ENCODE measurements at regions not wholly inside any gene's neighbourhood (a gene's known extent, or its start where the extent isn't known, plus 50 kb on each side); places are given as distances from the start of the nearest gene placed in this dataset.

DNA sequence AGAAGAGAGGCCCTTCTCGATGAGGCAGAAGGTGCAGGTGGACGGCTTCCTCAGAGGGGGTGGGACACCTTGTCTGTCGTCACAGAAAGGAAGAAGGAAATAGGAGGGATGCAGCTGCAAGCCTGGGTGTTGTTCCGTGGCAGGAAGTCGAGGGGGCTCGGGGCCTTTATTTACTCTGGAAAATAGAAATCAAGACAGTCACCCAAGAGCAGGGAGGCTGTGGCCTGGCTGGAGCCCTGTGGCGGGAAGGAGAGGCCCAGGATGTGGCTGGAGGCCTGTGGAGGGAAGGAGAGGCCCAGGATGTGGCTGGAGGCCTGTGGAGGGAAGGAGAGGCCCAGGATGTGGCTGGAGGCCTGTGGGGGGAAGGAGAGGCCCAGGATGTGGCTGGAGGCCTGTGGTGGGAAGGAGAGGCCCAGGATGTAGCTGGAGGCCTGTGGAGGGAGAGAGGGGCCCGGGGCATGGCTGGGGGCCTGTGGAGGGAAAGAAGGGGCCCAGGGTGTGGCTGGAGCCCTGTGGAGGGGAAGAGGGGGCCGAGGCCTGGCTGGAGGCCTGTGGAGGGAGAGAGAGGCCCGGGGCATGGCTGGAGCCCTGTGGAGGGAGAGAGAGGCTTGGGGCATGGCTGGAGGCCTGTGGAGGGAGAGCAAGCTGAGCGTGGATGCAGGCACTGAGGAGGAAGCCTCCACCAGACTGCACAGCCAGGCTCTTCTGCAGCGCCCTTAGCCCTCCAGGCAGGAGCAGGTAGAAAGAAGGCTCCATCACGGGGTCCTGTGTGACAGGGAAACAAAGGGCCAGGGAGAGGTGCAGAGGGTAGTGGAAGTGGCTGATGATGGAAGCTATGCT is 97.3 kb upstream of the SFMBT2 start:
- DNase-seq, result no peak

DNA sequence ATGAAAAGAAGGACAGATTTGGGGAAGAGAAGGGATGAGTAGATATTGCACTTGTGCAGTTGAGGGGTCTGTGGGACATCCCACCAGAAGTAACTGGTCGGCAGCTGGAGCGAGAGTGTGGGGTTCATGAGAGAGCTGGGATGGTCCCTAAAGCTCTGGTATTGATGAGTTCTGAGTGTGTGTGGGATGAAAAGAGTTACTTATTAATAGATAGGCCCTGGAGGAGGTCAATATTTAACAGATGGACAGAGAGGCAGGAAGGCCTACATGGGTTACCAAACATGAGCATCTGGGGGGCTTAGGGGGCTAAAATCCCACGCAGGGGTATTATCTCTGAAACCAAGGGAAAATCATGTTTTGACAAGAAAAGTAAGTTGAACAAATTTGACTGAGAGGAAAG is 95.7 kb upstream of the SFMBT2 start:
- no peak for DNase-seq

DNA sequence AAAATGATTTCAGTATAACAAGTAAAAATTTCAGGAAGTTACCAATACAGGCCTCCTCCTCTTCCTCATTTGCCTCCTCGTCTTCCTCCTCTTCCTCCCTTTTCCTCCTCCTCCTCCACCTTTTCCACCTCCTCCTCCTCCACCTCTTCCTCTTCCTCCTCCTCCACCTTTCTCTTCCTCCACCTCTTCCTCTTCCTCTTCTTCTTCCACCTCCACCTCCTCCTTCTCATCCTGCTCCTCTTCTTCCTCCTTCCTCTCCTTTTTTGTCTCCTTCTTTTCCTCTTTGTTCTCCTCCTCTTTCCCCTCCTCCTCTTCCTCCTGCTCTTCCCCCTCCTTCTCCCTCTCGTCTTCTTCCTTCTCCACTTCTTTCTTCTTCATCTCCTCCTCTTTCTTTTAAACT is 94.4 kb upstream of the SFMBT2 start:
- no peak for DNase-seq

- DNase-seq, result no peak
These were observed 92.4 kb upstream of the SFMBT2 start for GRCh38 chr10:7503190-7503589.

DNA sequence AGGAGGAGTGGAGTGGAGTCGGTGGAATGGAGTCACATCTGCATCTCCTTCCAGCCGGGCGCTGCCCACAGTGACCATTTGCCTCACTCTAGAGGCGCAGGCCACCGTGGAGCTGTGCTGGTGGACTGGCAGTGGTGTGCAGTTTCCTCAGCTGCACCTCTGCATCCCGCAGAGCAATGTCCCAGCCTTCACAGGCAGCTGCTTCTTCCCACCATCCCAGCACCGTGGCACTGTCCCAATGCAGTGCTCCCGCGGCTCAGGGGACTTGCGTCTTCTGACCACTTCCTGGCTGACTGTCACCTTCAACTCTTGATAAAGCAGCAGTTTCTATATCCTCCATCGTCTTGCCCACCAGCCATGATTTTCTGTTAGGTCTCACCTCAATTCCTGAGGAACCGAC is 90.3 kb upstream of the SFMBT2 start:
- no peak for DNase-seq

DNA sequence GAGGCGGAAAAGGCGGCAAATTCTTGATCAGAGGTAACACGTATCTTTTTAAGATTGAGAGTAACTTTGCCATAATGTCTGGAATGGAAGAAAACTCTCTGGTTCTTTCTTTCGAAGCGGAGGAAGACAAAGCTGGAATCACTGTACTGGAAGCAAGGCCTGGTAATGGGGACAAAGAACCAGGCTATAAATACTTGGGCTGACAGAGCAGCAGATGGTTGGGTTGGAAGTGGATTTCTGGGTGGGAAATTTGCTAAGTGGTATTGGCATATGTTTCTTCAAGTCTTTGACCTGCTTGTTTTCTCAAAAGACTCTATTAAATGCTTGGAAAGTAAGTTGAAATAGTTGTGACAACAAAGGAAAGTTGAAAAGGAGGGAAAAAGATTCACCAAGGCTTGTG is 87.3 kb upstream of the SFMBT2 start:
- no peak for DNase-seq

DNA sequence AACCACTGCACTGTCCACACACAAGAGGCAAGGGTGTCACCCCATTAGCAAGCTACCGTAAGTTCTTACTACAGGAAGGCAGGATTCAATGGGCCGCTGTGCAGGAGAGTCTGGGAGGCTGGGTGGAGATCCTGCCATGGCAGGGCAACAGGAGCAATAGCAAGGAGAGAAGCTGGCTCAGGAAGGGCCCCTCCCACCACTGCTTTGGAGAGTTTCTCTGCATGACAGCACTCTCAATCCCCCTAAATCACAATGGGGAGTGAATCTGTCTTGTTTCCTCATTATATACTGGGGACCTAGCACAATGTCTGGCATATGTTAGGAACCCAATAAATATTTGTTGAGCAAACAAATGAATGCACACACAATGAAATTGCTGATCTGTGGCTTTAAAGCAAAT is 83.2 kb upstream of the SFMBT2 start:
- no peak for DNase-seq

DNA sequence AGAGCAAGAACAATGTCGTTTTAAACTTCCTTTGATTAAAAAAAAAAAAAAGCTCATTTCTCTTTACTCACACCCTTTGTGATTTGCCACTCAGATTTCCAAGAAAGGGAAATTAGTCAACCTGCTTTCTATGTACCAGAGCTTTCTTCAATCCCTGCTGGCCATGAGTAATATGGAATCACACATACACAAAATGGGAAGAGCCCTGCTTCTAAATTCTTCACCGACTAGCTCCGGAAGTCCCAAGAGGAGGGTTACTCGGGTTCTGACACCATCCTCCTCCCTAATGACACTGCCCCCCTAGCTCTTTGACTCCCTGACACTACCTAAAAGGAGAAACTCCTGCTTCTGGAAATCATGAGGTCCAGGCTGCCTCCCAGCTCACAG is 81.8 kb upstream of the SFMBT2 start:
- no peak for DNase-seq

GRCh38 chr10:7491949-7492659 is 81.3 kb upstream of the SFMBT2 start:
- DNase-seq, result no peak

GRCh38 chr10:7491230-7491629 is 80.4 kb upstream of the SFMBT2 start:
- DNase-seq, result no peak

- peak; percentile 28 for DNase-seq
These were observed 77.6 kb upstream of the SFMBT2 start for GRCh38 chr10:7488418-7488829.

GRCh38 chr10:7487528-7487927 is 76.7 kb upstream of the SFMBT2 start:
- DNase-seq, result no peak

GRCh38 chr10:7486528-7486927 is 75.7 kb upstream of the SFMBT2 start:
- no peak for DNase-seq

- DNase-seq, result no peak
These were observed 75.0 kb upstream of the SFMBT2 start for GRCh38 chr10:7485799-7486198.

GRCh38 chr10:7485244-7485556 is 74.4 kb upstream of the SFMBT2 start:
- no peak for DNase-seq

GRCh38 chr10:7484456-7485243 is 73.8 kb upstream of the SFMBT2 start:
- DNase-seq, result no peak

GRCh38 chr10:7483848-7484247 is 73.0 kb upstream of the SFMBT2 start:
- DNase-seq, result no peak

DNA sequence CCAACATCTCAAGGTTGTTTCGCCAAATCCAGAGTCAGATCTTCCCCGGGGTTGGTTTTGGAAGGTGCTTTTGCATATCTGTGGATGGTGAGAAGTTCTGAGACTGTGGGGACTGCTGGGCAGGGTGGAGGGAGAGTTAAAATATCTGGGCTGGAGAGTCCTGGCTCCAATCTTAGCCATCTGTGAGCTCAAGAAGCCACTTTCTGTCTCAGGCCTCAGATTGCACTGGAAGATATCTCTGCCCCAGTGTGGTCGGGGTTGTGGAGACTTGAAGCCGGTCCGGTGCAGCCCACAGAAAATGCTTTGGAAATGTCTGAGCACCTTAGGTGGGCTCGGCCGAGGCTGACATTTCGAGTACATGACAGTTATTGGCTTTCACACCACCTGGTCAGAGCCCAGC is 72.2 kb upstream of the SFMBT2 start:
- no peak for DNase-seq

DNA sequence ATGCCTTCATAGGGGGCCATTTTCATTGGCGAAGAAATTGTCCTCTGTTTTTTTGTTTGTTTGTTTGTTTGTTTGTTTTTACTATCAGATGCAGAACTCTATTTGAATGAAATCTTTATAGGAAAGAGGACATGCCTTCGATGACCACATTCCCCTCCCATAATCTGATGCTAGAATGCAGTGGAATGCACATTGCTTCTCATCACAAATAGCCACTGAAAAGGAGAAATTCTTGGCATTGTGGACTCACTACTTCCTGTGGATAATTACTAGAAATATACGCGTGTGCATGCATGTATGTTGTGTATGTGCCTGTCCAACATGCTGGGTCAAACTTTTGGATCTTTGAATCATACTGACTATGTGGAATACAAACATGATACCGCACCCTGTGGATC is 70.5 kb upstream of the SFMBT2 start:
- DNase-seq, result no peak

GRCh38 chr10:7480742-7481367 is 70.0 kb upstream of the SFMBT2 start:
- DNase-seq, result no peak

GRCh38 chr10:7479861-7480598 is 69.2 kb upstream of the SFMBT2 start:
- DNase-seq, result no peak

DNA sequence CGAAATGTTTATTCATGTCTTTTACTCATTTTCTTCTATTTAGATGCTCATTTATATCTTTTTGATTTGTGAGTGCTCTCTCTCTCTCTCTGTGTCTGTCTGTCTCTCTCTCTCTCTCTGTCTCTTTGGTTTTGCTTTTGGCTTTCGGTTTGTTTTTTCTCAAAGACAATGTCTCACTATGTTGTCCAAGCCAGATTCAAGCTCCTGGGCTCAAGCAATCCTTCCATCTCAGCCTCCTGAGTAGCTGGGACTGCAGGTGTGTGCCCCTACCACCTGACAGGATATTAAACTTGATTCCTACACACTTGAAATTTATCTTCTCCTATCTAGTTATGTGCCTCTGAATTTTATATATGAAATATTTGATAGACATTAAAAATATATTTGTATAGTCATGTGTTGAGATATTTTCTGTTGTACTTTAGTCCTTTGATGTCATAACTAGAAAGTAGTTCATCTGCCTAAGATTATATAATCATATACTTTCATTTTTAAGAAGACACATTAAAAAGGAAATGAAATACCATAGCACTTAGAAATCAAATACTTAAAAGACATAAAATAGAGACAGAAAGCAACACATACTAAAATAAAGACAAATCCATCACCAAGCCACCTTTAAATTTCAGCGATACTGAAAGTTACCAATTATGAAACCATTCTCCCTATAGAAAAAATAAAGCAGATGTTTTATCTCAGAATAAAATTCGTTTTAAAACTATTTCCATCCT is 68.1 kb upstream of the SFMBT2 start:
- no peak for DNase-seq
